VCaP (cell line): ENCODE measurements at regions not wholly inside any gene's neighbourhood (a gene's known extent, or its start where the extent isn't known, plus 50 kb on each side); places are given as distances from the start of the nearest gene placed in this dataset.
A peak's percentile ranks its signal among the peaks of the same experiment; 100 is the strongest.

Experiments used
- H3K27ac ChIP-seq: fragments of 450-650 bp; 2 replicates; pipeline ENCODE4 v1.5.1; 2017
- CTCF ChIP-seq: fragments of 450-650 bp; conservative IDR thresholded peaks from 2 replicates; pipeline ENCODE4 v1.5.1; 2017; ENCODE audit warnings: mild to moderate bottlenecking, moderate library complexity

GRCh38 chr2:194559964-194560363 lies 1097.1 kb upstream of the SLC39A10 start:
- TF ChIP-seq CTCF, result no peak
- no peak overlapping the region for H3K27ac ChIP-seq

GRCh38 chr2:194559523-194559922 lies 1097.5 kb upstream of the SLC39A10 start:
- no peak for TF ChIP-seq CTCF
- no peak overlapping the region for H3K27ac ChIP-seq

- TF ChIP-seq CTCF, result no peak
- H3K27ac ChIP-seq, result no peak overlapping the region
Measured at GRCh38 chr2:194557993-194558392, 1099.0 kb upstream of the SLC39A10 start.

- no peak for TF ChIP-seq CTCF
- H3K27ac ChIP-seq, result no peak overlapping the region
Measured at GRCh38 chr2:194556629-194557028, 1100.4 kb upstream of the SLC39A10 start.

GRCh38 chr2:194553980-194554379 lies 1103.0 kb upstream of the SLC39A10 start:
- TF ChIP-seq CTCF, result no peak
- no peak overlapping the region for H3K27ac ChIP-seq

GRCh38 chr2:194550702-194551101 lies 1106.3 kb upstream of the SLC39A10 start:
- TF ChIP-seq CTCF, result no peak
- no peak overlapping the region for H3K27ac ChIP-seq

- no peak for TF ChIP-seq CTCF
- H3K27ac ChIP-seq, result no peak overlapping the region
Measured at GRCh38 chr2:194549387-194549786, 1107.6 kb upstream of the SLC39A10 start.

GRCh38 chr2:194545978-194546377 lies 1111.0 kb upstream of the SLC39A10 start:
- peak; percentile 57 for TF ChIP-seq CTCF
- H3K27ac ChIP-seq, result no peak overlapping the region
